ENCODE measurements at regions not wholly inside any gene's neighbourhood (a gene's known extent, or its start where the extent isn't known, plus 50 kb on each side); places are given as distances from the start of the nearest gene placed in this dataset.

GRCh38 chr2:5921081-5921642 lies 229.0 kb downstream of the SOX11 start:
- TF ChIP-seq YY1 (IDR thresholded peaks at IDR 0.05; ENCODE audit: extremely low read depth, insufficient replicate concordance, low read depth, low read length) (no peak), POLR2AphosphoS5 (IDR thresholded peaks at IDR 0.05; ENCODE audit: low read depth, low read length) (no peak), RAD21 (IDR thresholded peaks at IDR 0.05; ENCODE audit: low read depth) (no peak), MAX (IDR thresholded peaks at IDR 0.05) (no peak), TCF7L2 (IDR thresholded peaks at IDR 0.05; ENCODE audit: borderline replicate concordance, extremely low read depth, insufficient read depth, insufficient read length) (no peak), CTCF (IDR thresholded peaks at IDR 0.05 in 2 of 3, conservative IDR thresholded peaks at IDR 0.05 in 1 of 3; ENCODE audit: borderline replicate concordance in 1 of 3, insufficient read depth in 1 of 3, low read depth in 2 of 3, low read length in 2 of 3) (no peak)

Measured in HCT116 (cell line).